Natural killer cell (primary cell): ENCODE measurements at regions not wholly inside any gene's neighbourhood (a gene's known extent, or its start where the extent isn't known, plus 50 kb on each side); places are given as distances from the start of the nearest gene placed in this dataset.

ENCODE experiments used
- ATAC-seq, 3 donors: fragments of 150-1000 bp in 2 of 3; fragments of 200-7000 bp in 1 of 3; cut with Tn5 transposase; 1 replicate in 1 of 3; 2 replicates in 2 of 3; pipeline ENCODE4 v1.10.0; 2021; ENCODE audit warnings: mild to moderate bottlenecking in 2 of 3, moderate library complexity in 2 of 3
- DNase-seq, 2 donors: peaks; one replicate each; pipeline versions ENCODE4 v3.0.0 to v3.0.0-alpha.2; 2013 to 2021; ENCODE audit warnings: mixed read lengths in 1 of 2
- H3K27ac ChIP-seq: one replicate; pipeline ENCODE4 v1.5.1; 2013; ENCODE audit warnings: mild to moderate bottlenecking, low read length
- H3K27me3 ChIP-seq: one replicate; pipeline ENCODE4 v1.6.1; 2013; ENCODE audit warnings: low read length; ENCODE audit not compliant: control insufficient read depth, insufficient read depth
- H3K36me3 ChIP-seq: one replicate; pipeline ENCODE4 v1.6.1; 2013; ENCODE audit warnings: low read length; ENCODE audit not compliant: control insufficient read depth, insufficient read depth
- H3K4me1 ChIP-seq: one replicate; pipeline ENCODE4 v1.6.1; 2013; ENCODE audit warnings: low read length; ENCODE audit not compliant: control insufficient read depth, insufficient read depth
- H3K4me3 ChIP-seq: one replicate; pipeline ENCODE4 v1.5.1; 2013; ENCODE audit warnings: low read length
- H3K9me3 ChIP-seq: one replicate; pipeline ENCODE4 v1.6.1; 2013; ENCODE audit warnings: low read length; ENCODE audit not compliant: control insufficient read depth, insufficient read depth
- H3K27ac Mint-ChIP-seq, 2 donors: one replicate each; pipeline ENCODE4 v1.8.0; 2022; ENCODE audit warnings: mild to moderate bottlenecking in 2 of 2, mixed read lengths in 2 of 2, moderate library complexity in 1 of 2
- H3K27me3 Mint-ChIP-seq, 2 donors: one replicate each; pipeline ENCODE4 v1.8.0; 2022; ENCODE audit warnings: low read depth in 2 of 2, mixed read lengths in 2 of 2
- H3K36me3 Mint-ChIP-seq: one replicate; pipeline ENCODE4 v1.8.0; 2022; ENCODE audit warnings: mixed read lengths
- H3K4me1 Mint-ChIP-seq, 2 donors: one replicate each; pipeline ENCODE4 v1.8.0; 2022; ENCODE audit warnings: mixed read lengths in 2 of 2
- H3K4me3 Mint-ChIP-seq: one replicate; pipeline ENCODE4 v1.8.0; 2022; ENCODE audit warnings: mild to moderate bottlenecking, moderate library complexity, mixed read lengths
- H3K9me3 Mint-ChIP-seq, 2 donors: one replicate each; pipeline ENCODE4 v1.8.0; 2022; ENCODE audit warnings: mixed read lengths in 2 of 2
- CTCF ChIP-seq: fragments of 200-600 bp; IDR thresholded peaks from one replicate; pipeline ENCODE4 v1.8.0; 2022; ENCODE audit warnings: antibody characterized with exemption
- WGBS: methylation state at CpG from one replicate; pipeline ENCODE4 v1.1.7; 2013; ENCODE audit warnings: missing lambda C conversion rate; ENCODE audit not compliant: insufficient coverage; 5-methylcytosine and 5-hydroxymethylcytosine counted together
- intact Hi-C: fragments of 100-400 bp; cut with micrococcal nuclease; formaldehyde crosslinking; loops from one replicate; pipeline ENCODE4 v1.14.2; 2022

DNA sequence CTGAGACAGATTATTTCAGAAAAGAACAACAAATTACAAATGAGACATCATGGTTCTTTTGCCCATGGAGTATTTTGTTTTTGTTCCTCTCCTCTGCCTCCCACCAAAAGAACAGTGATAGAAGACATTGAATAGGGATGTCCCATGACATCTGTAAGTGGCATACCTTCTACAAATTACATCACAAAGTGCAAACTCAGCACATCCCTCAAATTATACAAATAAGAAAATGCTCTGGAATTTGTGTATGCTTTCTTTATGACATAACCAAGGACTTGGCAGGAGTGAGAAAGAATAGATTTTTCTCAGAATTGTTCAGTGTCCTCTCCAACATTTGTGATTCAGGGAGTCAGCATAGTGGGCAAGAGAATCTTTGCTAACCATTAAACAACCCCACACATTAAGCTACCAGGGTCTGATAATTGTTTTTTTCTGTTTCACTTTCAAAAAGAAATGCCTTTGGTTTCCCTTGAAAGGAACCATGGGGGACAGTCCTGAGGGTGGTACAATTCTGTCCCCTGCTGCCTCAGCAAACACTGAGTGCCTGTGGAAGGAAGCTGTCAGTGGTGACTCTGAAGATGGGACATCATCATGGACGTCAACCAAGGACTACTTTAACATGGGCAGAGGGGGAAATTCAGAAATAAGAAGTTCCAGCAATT is 430.3 kb downstream of the AASDHPPT start:
- Mint-ChIP-seq H3K9me3 (peaks cover 18 to 29% of the 10 kb centered on the region in 2 donors), H3K27ac (no peak overlapping the region), H3K36me3 (peaks cover 42% of the 10 kb centered on the region), H3K4me1 (no peaks in the 10 kb centered on the region), H3K27me3 (no peaks in the 10 kb centered on the region), H3K4me3 (no peak overlapping the region)
- H3K36me3 ChIP-seq = no peaks in the 10 kb centered on the region
- no peaks in the 10 kb centered on the region for H3K27me3 ChIP-seq
- H3K9me3 ChIP-seq = peaks cover 3% of the 10 kb centered on the region
- ATAC-seq = no peak
- no peak overlapping the region for H3K27ac ChIP-seq
- no peak overlapping the region for H3K4me3 ChIP-seq
- DNase-seq = no peak
- H3K4me1 ChIP-seq = no peaks in the 10 kb centered on the region
- TF ChIP-seq CTCF = no peak
- intact Hi-C loops = no loop called here
- WGBS = 31% methylated on average over 1 of the region's 1 CpG

- TF ChIP-seq CTCF = no peak
These were observed 437.2 kb downstream of the AASDHPPT start for GRCh38 chr11:106514706-106515105.

GRCh38 chr11:106517426-106517825 is 440.0 kb downstream of the AASDHPPT start:
- peaks cover 15% of the 10 kb centered on the region for H3K36me3 Mint-ChIP-seq

More at GRCh38 chr11:106514706-106515105, 437.2 kb downstream of the AASDHPPT start:
- no peaks in the 10 kb centered on the region for H3K4me1 Mint-ChIP-seq
- no peaks in the 10 kb centered on the region for H3K4me1 ChIP-seq
- intact Hi-C loops = no loop called here
- no peak overlapping the region for H3K27ac Mint-ChIP-seq
- ATAC-seq (no peak), DNase-seq (no peak)
- peaks cover 10 to 24% of the 10 kb centered on the region in 2 donors for H3K9me3 Mint-ChIP-seq
- peaks cover 16% of the 10 kb centered on the region for H3K36me3 Mint-ChIP-seq
- H3K27me3 Mint-ChIP-seq = no peaks in the 10 kb centered on the region
- no peak overlapping the region for H3K4me3 ChIP-seq
- no CpG with 5 or more reads among the region's 1 CpG for WGBS
- H3K27me3 ChIP-seq = no peaks in the 10 kb centered on the region
- no peak overlapping the region for H3K27ac ChIP-seq
- no peak overlapping the region for H3K4me3 Mint-ChIP-seq
- H3K36me3 ChIP-seq = no peaks in the 10 kb centered on the region
- H3K9me3 ChIP-seq = no peaks in the 10 kb centered on the region

More at GRCh38 chr11:106517426-106517825, 440.0 kb downstream of the AASDHPPT start:
- DNase-seq (no peak), ATAC-seq (no peak)
- no peaks in the 10 kb centered on the region for H3K27me3 Mint-ChIP-seq
- no peaks in the 10 kb centered on the region for H3K36me3 ChIP-seq
- no CpG with 5 or more reads among the region's 2 CpGs for WGBS
- no peak overlapping the region for H3K4me3 Mint-ChIP-seq
- TF ChIP-seq CTCF = no peak
- no peaks in the 10 kb centered on the region for H3K4me1 Mint-ChIP-seq
- peaks cover 15% of the 10 kb centered on the region in 2 donors for H3K9me3 Mint-ChIP-seq
- H3K27ac ChIP-seq = no peak overlapping the region
- H3K9me3 ChIP-seq = no peaks in the 10 kb centered on the region
- H3K27ac Mint-ChIP-seq = no peak overlapping the region
- H3K4me1 ChIP-seq = no peaks in the 10 kb centered on the region
- no peaks in the 10 kb centered on the region for H3K27me3 ChIP-seq
- H3K4me3 ChIP-seq = no peak overlapping the region
- intact Hi-C loops = no loop called here
